IMR-90 (cell line): ENCODE measurements at regions not wholly inside any gene's neighbourhood (a gene's known extent, or its start where the extent isn't known, plus 50 kb on each side); places are given as distances from the start of the nearest gene placed in this dataset.

Source experiments
- ATAC-seq: fragments of 200-7000 bp; cut with Tn5 transposase; 2 replicates; pipeline ENCODE4 v1.9.1; 2020; ENCODE audit warnings: low read depth, mild to moderate bottlenecking, moderate library complexity
- BruUV-seq: library from RNA; stranded (reverse); fragments of 400-500 nt; replicated peaks from 2 replicates; lab custom pipeline; 2021; lab: Mats Ljungman, UMichigan
- CTCF ChIA-PET: fragments of 300-600 bp; formaldehyde crosslinking; extraction: SDS; loops from one replicate; lab custom pipeline; 2021; ENCODE audit warnings: antibody characterized with exemption; lab: Yijun Ruan, JAX
- POLR2A ChIA-PET: fragments of 300-600 bp; sonication (Branson Sonifier 250); formaldehyde crosslinking; loops from one replicate; lab custom pipeline; 2022; ENCODE audit warnings: antibody characterized with exemption; ENCODE audit not compliant: unreplicated experiment; lab: Charles Lee
- DNase-seq: peaks from one replicate; pipeline ENCODE4 v3.0.0; 2013
- H2AFZ ChIP-seq: replicated peaks from 2 replicates; pipeline ENCODE3; 2013; ENCODE audit warnings: low read length, mild to moderate bottlenecking; ENCODE audit not compliant: poor library complexity
- H2AK5ac ChIP-seq: 2 replicates; pipeline ENCODE4 v1.6.1; 2013; ENCODE audit warnings: low read depth, low read length, inconsistent platforms
- H2AK9ac ChIP-seq: replicated peaks from 2 replicates; pipeline ENCODE3; 2013; ENCODE audit warnings: mild to moderate bottlenecking, low read depth, low read length, moderate library complexity; ENCODE audit not compliant: poor library complexity
- H2BK120ac ChIP-seq: 2 replicates; pipeline ENCODE4 v1.6.1; 2013; ENCODE audit warnings: low read depth, low read length, inconsistent platforms
- H2BK15ac ChIP-seq: 3 replicates; pipeline ENCODE4 v1.6.1; 2013; ENCODE audit warnings: low read depth, low read length, inconsistent platforms
- H2BK20ac ChIP-seq: 2 replicates; pipeline ENCODE4 v1.6.1; 2013; ENCODE audit warnings: low read depth, mild to moderate bottlenecking, inconsistent platforms, low read length, moderate library complexity
- H2BK5ac ChIP-seq: 2 replicates; pipeline ENCODE4 v1.6.1; 2013; ENCODE audit warnings: mild to moderate bottlenecking, low read depth, low read length, inconsistent platforms; ENCODE audit not compliant: poor library complexity, severe bottlenecking
- H3K14ac ChIP-seq: replicated peaks from 2 replicates; pipeline ENCODE4 v1.6.1; 2013; ENCODE audit warnings: low read depth, low read length, inconsistent platforms
- H3K18ac ChIP-seq: 2 replicates; pipeline ENCODE4 v1.6.1; 2013; ENCODE audit warnings: low read depth, low read length, control low read depth
- H3K23ac ChIP-seq: 2 replicates; pipeline ENCODE4 v1.6.1; 2013; ENCODE audit warnings: low read depth, low read length, inconsistent platforms
- H3K27ac ChIP-seq: 2 replicates; pipeline ENCODE4 v1.5.1; 2013; ENCODE audit warnings: mild to moderate bottlenecking, control low read depth, low read length; ENCODE audit not compliant: insufficient read depth
- H3K27me3 ChIP-seq: 2 replicates; pipeline ENCODE4 v1.6.1; 2013; ENCODE audit warnings: low read length; ENCODE audit not compliant: control insufficient read depth, insufficient read depth
- H3K36me3 ChIP-seq: 2 replicates; pipeline ENCODE4 v1.6.1; 2013; ENCODE audit warnings: low read length, mixed read lengths; ENCODE audit not compliant: control insufficient read depth, insufficient read depth
- H3K4ac ChIP-seq: 2 replicates; pipeline ENCODE4 v1.6.1; 2013; ENCODE audit warnings: low read depth, low read length, inconsistent platforms
- H3K4me1 ChIP-seq: 2 replicates; pipeline ENCODE4 v1.6.1; 2013; ENCODE audit warnings: low read length, mixed read lengths; ENCODE audit not compliant: control insufficient read depth, insufficient read depth
- H3K4me2 ChIP-seq: 2 replicates; pipeline ENCODE4 v1.6.1; 2013; ENCODE audit warnings: low read depth, mild to moderate bottlenecking, control low read depth, low read length, moderate library complexity
- H3K4me3 ChIP-seq: 2 replicates; pipeline ENCODE4 v1.5.1; 2013; ENCODE audit warnings: low read depth, mild to moderate bottlenecking, control low read depth, low read length, moderate library complexity; ENCODE audit not compliant: insufficient read depth
- H3K56ac ChIP-seq: 2 replicates; pipeline ENCODE4 v1.6.1; 2013; ENCODE audit warnings: low read length, inconsistent platforms; ENCODE audit not compliant: insufficient read depth; ENCODE audit errors: extremely low read depth
- H3K79me1 ChIP-seq, 2 experiments: 2 replicates each; pipeline ENCODE4 v1.6.1; 2013; ENCODE audit warnings: low read length in 2 of 2, inconsistent platforms in 1 of 2, low read depth in 1 of 2
- H3K9ac ChIP-seq: 2 replicates; pipeline ENCODE4 v1.6.1; 2013; ENCODE audit warnings: low read depth, low read length, control low read depth
- H3K9me1 ChIP-seq: 2 replicates; pipeline ENCODE4 v1.6.1; 2013; ENCODE audit warnings: low read length, inconsistent platforms; ENCODE audit not compliant: insufficient read depth
- H3K9me3 ChIP-seq: 2 replicates; pipeline ENCODE4 v1.6.1; 2013; ENCODE audit warnings: low read length; ENCODE audit not compliant: control insufficient read depth, insufficient read depth
- H4K20me1 ChIP-seq: 2 replicates; pipeline ENCODE4 v1.6.1; 2013; ENCODE audit warnings: low read length, inconsistent platforms; ENCODE audit not compliant: insufficient read depth
- H4K5ac ChIP-seq: 2 replicates; pipeline ENCODE4 v1.6.1; 2013; ENCODE audit warnings: mild to moderate bottlenecking, low read depth, low read length, control low read depth
- H4K8ac ChIP-seq, 2 experiments: 2 replicates each; pipeline ENCODE4 v1.6.1; 2013; ENCODE audit warnings: low read depth in 2 of 2, low read length in 2 of 2, control low read depth in 1 of 2, inconsistent platforms in 1 of 2
- H4K91ac ChIP-seq: 2 replicates; pipeline ENCODE4 v1.6.1; 2013; ENCODE audit warnings: low read depth, low read length, inconsistent platforms; ENCODE audit not compliant: insufficient read depth
- MAFK ChIP-seq: IDR thresholded peaks from 2 replicates; pipeline ENCODE4 v1.6.1; 2012; ENCODE audit warnings: low read depth, low read length, improper control_type of control experiment
- WGBS, 2 experiments: methylation state at CpG; one replicate each; pipeline versions ENCODE4 v1.1.5 to v1.1.7; 2013; ENCODE audit warnings: missing lambda C conversion rate in 2 of 2; ENCODE audit not compliant: insufficient read length in 1 of 2; ENCODE audit errors: extremely low coverage in 2 of 2; 5-methylcytosine and 5-hydroxymethylcytosine counted together
- dilution Hi-C: fragments of 300-500 bp; cut with HindIII; formaldehyde crosslinking; loops from one replicate; pipeline ENCODE4 v1.14.3; 2018; ENCODE audit warnings: low sequenced_read_pairs; ENCODE audit not compliant: unreplicated experiment
- in situ Hi-C: fragments of 300-500 bp; cut with MboI; formaldehyde crosslinking; loops from 3 replicates; pipeline ENCODE4 v1.14.3; 2019; ENCODE audit warnings: low sequenced_read_pairs, inconsistent platforms, mixed read lengths
- intact Hi-C: fragments of 100-400 bp; cut with micrococcal nuclease; formaldehyde crosslinking; loops from 2 replicates; pipeline ENCODE4 v1.10.0; 2022

DNA sequence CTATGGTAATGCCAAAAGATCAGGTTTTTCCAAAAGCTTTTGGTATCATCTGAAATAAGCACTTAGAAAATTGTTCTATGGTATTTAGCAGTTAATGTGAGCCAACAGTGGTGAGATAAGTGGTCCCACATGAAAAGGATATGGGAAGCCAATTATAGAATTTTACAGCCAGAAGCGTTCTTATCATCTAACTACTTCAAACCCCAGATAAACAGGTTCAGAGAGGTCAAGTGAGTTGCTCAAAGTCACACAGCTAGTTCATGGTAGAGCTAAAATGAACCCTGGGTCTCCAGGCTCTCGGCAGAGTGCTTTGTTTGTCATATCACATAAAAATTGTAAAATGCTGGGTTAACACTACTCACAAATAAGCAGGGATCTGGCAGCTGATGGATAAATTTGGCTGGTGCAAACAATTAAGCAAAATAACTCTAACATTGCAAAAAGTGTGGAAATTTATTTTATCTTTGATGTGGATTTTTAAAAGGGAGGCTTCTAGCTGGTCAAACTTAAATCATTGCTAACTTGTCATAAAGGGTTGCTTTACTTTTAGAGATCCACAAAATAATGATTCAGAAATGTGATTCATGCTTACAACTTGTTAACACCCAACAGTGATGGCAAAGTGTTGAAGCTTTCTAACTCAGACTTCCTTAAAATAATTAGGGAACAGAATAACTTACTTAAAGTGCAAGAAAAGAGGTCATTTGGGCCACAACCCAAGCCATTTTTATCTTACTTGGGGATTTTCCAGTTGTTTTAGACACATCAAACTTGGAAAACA, 202.8 kb upstream of the TBC1D5 start:
- Histone ChIP-seq H3K4me2 (no peak overlapping the region), H2AK9ac (no peak overlapping the region), H2BK5ac (no peak overlapping the region), H3K27me3 (no peaks in the 10 kb centered on the region), H2BK15ac (no peak overlapping the region), H2BK120ac (no peak overlapping the region), H3K23ac (no peak overlapping the region), H3K79me1 (no peaks in the 10 kb centered on the region), H3K4me3 (no peak overlapping the region), H4K5ac (no peak overlapping the region), H3K56ac (no peak overlapping the region), H4K8ac (no peak overlapping the region), H2AFZ (no peak overlapping the region), H3K14ac (no peak overlapping the region), H3K27ac (no peak overlapping the region), H4K20me1 (no peaks in the 10 kb centered on the region), H3K4ac (no peak overlapping the region), H2BK20ac (no peak overlapping the region), H3K9ac (no peak overlapping the region), H4K91ac (no peak overlapping the region), H3K9me3 (no peaks in the 10 kb centered on the region), H3K4me1 (no peaks in the 10 kb centered on the region), H2AK5ac (no peak overlapping the region), H3K9me1 (no peaks in the 10 kb centered on the region), H3K36me3 (no peaks in the 10 kb centered on the region), H3K18ac (no peak overlapping the region)
- ChIA-PET CTCF (interaction anchor here (1.3 kb wide), 1 partner anchor 10 kb away, joined by 5 read pairs; no protein-coding TSS in a partner anchor), POLR2A (no interaction called here)
- WGBS, 2 experiments = no CpG with 5 or more reads among the region's 2 CpGs
- TF ChIP-seq MAFK = no peak
- intact Hi-C loops = no loop called here
- no TSS peak for BruUV-seq
- no peak for DNase-seq
- in situ Hi-C loops = no loop called here
- dilution Hi-C loops = no loop called here
- ATAC-seq = no peak
